GM19238 (cell line): ENCODE measurements at regions not wholly inside any gene's neighbourhood (a gene's known extent, or its start where the extent isn't known, plus 50 kb on each side); places are given as distances from the start of the nearest gene placed in this dataset.

Experiments used
- DNase-seq: peaks from one replicate; pipeline ENCODE4 v3.0.0; 2011; ENCODE audit warnings: low spot score; ENCODE audit not compliant: insufficient read length

DNA sequence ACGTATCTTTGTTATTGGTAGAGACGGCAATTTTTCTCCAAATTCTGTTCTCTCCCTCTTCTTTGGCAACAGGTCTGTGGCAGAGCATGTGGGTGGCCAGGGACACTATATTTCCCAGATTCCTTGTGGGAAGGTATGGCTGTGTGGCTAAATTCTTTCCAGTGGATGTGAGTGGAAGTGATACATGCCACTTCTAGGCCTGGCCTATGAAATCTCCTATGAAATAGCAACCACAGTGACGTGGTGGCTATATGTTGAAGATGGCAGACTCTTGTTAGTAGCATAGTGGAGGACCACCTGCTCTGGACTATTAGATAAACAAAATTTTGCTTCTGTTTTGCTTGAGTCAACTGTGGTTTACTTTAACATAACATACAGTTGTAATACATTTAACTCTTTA is 243.3 kb downstream of the IL20RB start:
- DNase-seq, result no peak

DNA sequence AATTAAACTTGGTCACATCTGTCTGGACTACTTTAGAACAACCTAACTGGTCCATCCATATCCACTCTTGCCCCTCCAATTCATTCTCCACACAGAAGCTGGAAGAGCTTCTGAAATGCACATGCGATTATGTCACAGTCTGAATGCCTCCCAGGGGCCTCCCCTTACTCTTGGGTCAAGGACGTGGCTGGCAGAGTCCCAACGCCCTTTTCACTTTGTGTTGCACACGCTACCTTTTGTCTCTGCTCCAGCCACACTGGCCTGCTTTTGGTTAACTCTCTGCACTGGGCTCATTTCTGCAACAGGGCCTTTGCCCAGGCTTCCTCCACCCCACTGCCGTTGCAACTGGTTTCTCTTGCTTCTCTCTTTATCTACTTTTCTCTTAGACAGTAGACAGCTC is 245.2 kb downstream of the IL20RB start:
- no peak for DNase-seq

DNA sequence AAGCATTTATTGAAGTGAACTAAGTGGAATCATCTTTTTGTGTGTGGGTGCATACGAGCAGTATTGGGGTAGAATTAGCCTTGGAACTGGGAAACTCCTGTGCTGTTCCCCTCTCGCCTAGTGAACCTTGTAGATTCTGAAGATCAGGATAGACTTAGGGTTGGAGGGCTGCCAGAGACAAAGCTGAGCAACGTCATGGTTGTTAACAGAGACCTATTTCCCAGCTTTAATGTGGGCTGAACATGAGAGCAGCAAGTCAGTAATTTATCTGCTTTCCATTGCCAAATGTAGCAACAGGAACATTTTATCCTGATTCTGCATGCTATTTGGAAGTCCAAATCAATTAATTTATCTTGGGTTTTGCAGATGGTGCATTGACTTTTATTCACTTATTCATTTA is 246.6 kb downstream of the IL20RB start:
- no peak for DNase-seq

DNA sequence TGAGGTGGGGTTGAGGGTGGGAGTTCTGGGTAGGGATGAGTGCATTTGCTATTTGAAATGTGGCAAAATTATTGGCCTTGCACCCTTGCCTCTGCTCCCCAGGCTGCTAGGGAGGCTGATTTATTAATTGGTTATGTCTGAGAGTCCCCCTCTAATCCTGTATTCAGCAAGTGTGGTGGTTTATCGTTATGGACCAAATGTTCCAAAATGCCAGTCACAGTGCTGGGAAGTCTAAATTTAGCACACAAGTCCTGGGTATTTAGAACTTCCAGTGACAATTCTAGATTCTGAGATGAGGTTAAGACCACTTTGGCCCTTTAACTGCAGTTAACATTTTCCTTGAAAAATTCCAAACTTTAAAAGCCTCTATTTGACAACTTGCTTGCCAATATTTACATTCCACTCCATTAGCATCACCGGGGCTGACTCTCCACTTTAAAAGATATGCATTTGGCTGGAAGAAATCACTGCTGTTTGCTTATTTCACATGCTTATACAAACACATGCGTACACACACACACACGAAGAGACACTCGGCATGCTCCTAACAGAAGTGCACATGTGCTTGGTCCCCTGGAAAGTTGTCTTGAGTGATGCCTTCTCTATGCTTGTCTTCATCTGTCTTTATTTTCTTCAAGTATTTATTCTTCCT is 247.7 kb downstream of the IL20RB start:
- DNase-seq, result no peak

DNA sequence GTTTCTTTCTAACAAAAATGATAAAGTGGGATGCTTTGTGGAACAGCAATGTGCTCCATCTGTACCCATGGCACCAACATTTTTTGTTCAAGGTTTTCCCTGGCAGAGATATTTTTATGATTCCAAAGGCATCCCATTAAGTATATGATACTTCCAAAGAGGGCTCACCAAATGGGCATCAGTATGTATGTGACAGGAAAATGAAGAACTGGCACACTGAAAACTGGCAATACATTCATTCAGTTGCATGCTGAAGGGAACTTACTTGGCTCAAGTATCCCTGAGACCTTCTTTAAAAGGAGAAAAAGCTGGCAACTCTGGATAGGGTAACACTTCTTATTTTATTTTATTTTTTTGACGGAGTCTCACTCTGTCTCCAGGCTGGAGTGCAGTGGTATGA is 249.8 kb downstream of the IL20RB start:
- no peak for DNase-seq

DNA sequence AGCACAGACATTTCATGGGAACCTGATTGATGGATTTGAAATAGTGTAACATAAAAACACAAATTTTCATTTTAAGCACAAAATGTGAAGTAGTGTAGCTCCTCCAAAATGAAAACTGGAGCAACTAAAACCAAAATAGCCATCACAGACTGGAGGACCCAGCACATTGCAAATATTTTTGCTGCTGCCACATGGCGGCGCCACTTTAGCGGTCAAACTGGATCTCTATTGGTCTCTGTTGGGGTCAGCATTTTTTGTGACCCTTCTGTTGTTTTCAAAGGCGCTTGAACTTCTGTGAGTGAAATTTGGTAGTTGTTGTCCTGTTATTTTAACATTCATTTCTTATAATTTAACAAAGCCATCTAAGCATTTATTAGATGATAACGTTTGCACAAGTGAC is 259.9 kb downstream of the IL20RB start:
- no peak for DNase-seq

DNA sequence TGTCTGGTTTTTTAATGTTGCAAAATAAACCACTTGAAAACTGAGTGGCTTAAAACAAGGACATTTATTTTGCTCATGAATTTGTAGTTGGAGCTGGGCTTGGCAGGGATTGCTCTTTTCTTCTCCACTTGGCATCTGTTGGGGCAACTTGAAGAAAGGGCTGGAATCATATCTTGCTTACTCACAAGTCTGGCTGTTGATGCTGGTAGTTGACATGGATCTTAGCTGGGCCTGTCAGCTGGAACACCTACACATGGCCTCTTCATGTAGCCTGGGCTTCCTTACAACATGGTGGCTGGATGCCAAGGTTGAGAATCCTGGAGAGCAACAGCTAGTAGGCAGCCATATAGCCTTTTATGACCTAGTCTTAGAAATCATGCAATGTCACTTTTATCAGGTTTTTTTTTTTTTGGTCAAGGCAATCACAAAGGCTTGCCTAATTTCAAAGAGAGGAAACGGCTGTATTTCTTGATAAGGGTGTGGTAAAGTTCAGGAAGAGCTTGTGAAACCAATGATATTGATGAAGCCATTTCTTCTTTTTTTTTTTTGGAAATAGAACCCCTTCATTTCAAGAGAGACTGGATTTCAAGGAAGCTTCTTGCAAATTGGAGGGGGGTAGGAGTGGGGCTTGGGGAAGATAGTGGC is 262.1 kb downstream of the IL20RB start:
- DNase-seq, result no peak

DNA sequence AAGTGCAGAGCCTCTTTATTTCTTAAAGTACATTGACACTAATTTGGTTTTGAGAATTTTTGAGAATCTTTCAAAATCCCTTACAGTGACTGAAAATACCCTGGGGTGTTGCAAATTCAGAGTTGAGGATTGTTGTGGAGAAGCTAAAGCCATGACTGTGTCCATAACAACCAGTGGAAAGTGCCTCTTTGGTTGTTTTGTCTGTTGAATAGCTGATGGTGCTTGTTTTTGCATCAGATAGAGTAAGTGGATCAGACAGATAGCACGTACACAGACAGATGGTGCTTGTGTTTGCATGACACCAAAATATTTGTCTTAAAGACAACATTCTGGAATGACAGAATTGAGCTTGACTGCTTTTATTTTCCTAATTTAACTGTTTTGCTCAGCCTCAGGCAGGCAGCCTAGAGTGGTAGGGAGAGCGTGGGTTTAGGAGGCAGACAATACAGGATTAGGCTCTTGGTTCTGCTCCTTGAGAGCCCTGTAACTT is 265.0 kb downstream of the IL20RB start:
- DNase-seq, result no peak

DNA sequence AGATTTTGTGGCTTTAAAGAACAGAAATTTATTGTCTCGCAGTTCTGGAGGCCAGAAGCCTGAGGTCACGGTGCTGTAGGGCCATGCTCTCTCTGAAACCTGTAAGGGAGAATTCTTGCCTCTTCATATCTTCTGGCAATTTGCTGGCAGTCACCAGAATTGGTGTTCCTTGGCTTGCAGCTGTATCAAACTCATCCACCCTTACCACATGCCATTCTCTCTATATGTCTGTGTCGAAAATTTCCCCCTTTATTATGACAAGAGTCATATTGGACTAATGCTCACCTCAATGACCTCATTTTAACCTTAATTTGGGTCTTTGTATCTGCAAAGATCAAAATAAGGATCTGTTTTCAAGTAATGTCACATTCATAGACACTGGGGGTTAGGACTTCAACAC is 266.7 kb downstream of the IL20RB start:
- no peak for DNase-seq

DNA sequence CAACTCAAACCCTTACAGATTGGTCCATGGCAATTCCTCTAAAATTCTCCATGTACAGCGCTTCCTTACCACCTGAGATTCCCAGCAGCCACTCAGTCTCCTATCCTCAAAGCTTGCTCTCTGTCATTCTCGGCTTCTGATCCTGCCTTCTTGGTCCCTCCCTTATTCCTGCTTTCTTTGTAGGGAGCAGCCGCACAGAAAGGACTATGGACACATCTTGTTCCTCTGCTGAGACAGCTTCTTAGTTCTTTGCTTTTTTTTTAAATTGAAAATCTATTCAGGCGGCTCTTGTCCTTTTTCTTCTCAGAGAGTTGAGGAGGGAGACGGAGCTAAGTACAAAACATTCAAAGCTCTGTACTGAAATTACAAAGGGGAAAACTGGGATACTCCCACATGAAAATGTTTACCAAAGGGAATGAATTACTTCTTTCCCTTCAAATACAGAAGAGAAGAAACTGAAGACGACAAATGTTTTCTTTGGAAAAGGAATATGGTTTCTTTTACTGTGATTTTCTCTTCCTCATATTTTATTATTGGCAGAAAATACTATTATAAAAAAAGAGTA is 285.1 kb downstream of the IL20RB start:
- DNase-seq, result no peak

DNA sequence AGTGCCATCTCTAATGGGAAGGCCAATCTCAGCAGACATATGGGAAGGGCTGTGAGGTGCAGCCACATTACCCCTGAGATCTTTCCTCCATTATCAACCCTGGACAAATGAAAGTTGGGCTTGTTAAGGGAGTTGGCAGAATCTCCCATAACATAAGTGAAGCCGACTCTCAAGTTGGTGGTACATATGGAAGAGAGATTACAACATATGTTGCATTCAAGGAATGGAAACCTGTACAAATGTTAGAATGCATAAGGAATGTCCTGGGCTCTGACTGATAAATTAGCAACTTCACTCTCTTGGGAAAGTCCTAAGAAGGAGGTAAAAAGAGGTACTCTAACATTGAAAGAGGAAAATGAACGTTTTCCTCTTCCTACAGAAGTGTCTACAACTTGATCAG is 288.7 kb downstream of the IL20RB start:
- DNase-seq, result no peak

DNA sequence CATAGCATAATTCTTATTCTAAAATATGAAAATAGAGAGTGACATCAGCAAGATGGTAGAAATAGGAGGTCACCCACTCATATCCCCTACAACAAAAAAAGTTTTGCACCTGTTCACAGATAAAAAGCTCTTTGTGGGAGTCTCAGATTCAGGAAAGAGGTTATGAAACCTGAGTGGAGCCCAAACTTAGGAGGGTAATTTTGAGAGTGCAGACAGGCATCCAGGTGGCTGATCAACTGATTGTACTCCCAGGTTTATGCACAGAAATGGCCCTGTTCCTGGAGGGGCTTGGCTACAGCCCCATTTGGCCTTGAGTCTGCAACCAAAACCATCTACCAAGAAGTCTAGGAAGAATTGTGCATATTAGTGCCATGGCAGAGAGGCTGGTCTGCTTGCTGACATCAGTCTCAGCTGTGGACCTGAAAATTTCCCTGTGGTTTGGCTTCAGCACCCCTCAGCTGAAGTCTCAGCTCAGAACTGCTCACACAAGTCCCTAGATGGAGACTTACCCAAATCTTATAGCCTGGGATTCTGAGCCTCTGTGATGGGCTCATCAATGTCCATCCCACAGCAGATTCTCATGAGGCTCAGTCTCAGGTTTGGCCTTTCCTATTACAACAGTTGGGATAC is 291.6 kb downstream of the IL20RB start:
- no peak for DNase-seq

DNA sequence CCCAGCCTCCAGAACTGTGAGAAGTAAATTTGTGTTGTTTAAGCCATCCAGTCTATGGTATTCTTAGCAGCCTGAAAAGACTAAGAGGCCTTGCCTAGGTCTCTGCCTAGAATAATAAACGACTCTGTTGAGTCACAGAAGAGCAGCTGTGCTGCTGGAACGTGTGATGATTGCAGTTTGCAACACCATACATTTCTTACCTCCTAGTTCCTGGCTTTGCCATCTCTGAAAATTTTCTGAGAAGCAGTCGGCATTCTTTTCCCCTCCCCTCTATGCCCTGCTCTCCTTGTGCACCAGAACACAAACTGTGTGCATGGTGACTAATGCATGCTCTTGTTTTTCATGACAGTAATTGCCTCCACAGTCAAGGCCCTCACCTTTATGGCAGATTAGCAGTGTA is 301.3 kb downstream of the IL20RB start:
- DNase-seq, result no peak

DNA sequence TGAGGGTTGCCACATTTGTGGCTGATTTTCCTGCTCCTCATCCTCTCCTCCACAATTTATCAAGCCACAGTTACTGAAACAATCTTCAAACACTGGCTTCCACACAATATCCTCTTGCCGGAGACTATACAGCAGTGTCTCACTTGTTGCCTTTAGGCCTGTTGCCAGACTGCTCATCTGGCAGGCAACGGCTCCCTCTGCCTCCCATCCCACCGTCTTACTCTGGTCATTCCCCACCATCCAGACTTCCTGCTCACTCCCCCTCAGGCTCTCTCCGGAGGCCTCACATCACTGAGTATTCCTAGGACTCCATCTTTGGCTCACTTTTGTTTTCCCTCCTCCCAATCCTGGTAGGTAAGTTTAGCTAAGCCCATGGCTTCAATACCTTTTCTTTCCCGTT is 301.9 kb downstream of the IL20RB start:
- no peak for DNase-seq

DNA sequence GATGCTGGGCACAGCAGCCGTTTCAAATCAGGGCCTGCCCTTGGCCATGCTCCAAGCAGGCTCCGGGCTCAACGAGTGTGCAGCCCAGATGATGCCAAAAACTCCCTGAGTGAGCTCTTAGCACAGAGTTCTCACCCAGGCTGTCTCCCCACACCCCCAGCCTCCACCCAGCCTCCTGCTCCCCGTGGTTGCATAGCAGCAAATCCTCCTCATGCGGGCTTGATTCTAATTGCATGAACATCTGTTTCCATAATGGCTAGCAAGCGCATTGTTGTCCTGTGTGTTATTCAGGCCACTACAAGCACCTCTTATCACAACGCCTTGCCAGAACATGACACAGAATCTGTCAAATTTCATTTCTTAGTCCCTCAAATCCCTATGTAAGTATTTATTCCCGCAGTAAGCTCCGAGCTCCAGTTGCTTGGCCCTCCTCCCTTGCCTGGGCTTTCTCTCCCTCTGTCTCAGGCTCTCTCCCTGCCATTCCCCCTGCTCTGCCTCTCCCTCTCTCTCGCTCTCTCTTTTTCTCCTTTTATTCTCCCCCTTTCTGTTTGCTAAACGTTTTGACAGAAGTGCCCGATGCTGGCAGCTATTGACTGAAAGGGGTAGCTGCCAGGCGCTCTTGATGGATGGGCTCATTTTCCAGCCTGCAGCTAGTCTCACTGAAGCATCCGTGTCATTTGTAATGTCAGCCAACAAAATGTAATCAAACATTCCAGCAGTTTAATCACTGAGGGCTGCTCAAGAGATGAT is 306.5 kb downstream of the IL20RB start:
- DNase-seq, result no peak

DNA sequence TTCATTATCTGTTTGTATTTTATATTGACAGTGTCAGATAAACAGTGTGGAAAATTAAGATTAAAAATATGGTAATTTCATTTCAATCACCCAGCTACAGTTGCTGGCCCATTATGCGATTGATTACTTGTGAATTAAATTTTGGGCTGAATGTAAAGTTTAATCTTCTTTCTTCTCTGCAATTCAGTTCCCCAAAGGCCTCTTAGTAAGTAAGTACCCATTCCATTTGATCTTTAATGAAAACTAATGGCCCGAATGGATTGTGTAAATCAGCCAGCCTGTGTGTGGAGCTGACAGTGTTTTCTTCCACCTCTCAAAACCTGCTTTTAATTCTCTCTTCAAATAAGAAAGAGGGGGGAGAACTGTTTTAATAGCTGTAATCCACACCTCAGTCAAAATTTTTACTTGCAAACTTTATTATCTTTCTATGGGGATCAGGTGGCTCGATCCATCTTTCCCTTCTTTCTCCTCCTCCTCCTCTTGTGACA is 307.1 kb downstream of the IL20RB start:
- DNase-seq, result no peak

DNA sequence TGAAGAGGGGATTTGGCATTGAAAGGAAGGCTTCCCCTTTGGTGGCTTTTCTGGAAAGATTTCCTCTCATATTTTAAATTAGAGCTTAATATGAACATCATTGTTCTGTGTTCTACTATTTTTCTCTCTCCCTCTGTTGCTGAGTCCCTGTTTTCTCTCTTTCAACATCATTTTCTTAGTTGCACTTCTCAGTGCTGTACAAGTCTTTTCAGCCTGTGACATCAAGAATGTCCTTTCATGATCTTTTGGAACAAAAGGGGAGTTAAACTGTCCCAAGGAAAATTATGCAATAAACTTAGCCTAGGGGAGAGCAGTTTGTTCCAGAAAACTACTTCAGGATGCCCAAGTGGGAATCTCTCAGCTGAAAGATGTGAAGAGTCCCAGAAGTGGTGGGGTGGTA is 325.1 kb downstream of the IL20RB start:
- no peak for DNase-seq

DNA sequence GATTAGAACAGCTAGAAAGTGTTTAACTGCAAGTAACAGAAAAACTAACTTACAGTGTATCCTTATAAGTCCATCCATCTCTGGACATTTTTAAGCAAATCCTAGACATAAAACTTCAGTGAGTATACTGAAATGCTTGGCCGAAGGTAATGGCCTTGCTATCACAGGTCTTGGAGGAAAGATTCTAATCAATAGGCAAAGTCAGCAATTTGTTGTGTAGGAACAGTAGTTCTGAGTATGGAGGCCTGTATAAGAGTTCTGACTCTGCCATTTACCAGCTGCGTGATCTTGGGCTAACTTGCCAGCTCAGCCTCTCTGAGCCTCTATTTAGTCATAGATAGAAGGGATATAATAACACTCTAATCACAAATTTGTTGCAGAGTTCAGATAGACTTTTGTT is 328.1 kb downstream of the IL20RB start:
- DNase-seq, result no peak

DNA sequence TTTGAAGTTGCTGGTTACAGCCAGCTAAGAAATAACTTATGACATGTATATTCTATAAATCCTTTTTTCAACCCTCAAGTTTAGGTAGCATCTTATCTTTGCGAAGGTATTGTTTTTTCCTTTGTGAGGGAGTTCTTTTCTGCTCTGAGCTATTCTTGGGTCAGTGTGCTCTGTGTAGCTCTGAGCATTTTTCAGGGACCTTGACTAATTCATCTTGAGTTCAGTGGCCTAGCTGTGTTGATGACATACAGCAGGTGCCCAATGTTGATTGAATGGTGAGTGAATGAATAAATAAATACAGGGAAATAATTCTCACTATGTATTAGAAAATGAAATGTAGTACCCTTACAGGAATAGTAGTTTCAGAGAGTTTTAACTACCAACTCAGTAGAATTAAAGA is 335.3 kb downstream of the IL20RB start:
- DNase-seq, result no peak

DNA sequence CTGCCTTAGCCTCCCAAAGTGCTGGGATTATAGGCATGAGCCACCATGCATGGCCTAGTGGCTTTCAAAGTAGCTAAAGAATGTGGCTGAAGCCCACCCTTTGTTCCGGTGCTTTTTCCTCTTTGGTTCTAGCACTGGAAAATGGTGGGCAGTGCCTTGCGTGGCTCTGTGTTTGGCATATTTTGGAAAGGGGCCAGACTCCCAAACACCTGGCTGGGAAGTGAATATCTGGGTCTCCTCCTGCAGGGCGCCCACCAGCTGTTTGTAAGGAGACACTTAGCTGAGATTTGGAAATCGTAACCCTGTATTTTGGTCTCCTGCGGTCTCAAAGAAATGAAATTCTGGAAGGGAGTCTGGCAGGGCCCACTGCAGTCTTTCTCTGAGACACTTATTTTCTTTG is 336.4 kb downstream of the IL20RB start:
- no peak for DNase-seq

DNA sequence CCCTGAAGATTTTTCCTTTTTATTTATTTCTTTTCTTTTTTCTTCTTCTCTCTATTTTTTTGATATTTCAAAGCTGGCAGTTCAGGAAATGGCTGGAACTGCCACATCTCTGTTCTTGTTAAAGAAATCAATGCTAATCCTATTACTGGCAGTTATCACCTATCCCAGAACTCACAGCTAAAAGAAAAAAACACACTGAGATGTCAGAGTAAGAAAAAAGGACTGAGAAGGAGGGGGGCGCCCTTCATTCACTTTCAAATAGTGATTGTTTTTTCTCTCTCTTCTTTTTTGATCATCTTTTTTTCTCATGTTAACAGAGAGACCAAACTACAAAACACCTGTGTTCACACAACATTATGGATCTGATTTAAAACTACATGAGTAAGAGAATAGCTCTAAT is 337.1 kb downstream of the IL20RB start:
- no peak for DNase-seq

DNA sequence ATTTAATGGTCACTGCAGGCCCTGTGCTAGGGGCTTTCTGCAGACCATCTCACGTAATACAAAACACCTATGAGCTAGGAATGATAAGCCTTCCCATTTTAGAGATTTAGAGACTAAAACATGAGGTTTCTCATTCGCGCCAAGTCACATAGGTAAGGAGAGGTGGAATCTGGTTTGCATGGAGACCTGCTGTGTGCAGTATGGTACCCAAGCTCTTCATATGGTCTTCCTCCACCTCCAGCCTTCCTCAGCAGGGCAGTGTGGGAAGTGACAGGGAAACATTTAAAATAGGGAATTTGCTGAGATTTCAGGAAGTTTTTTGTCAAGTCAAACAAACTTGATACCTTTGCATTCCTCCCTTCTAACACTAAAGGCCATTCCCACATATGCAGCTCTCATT is 337.6 kb downstream of the IL20RB start:
- DNase-seq, result no peak
